Calu3 (cell line): ENCODE measurements at regions not wholly inside any gene's neighbourhood (a gene's known extent, or its start where the extent isn't known, plus 50 kb on each side); places are given as distances from the start of the nearest gene placed in this dataset.

Experiments used
- BruUV-seq: library from RNA; stranded (reverse); fragments of 400-500 nt; replicated peaks from 2 replicates; lab custom pipeline; 2021; lab: Mats Ljungman, UMichigan
- CTCF ChIA-PET: fragments of 300-600 bp; sonication (Branson Sonifier 250); formaldehyde crosslinking; loops from one replicate; lab custom pipeline; 2022; ENCODE audit warnings: antibody characterized with exemption; lab: Charles Lee
- DNase-seq: peaks from one replicate; pipeline ENCODE4 v3.0.0; 2022
- H3K27ac Mint-ChIP-seq: one replicate; pipeline ENCODE4 v1.8.0; 2022; ENCODE audit warnings: mixed read lengths; ENCODE audit not compliant: unreplicated experiment
- H3K27me3 Mint-ChIP-seq: one replicate; pipeline ENCODE4 v1.8.0; 2022; ENCODE audit warnings: mixed read lengths; ENCODE audit not compliant: unreplicated experiment
- H3K36me3 Mint-ChIP-seq: one replicate; pipeline ENCODE4 v1.8.0; 2022; ENCODE audit warnings: mild to moderate bottlenecking, moderate library complexity, mixed read lengths; ENCODE audit not compliant: insufficient read depth, unreplicated experiment
- H3K4me1 Mint-ChIP-seq: one replicate; pipeline ENCODE4 v1.8.0; 2022; ENCODE audit warnings: mild to moderate bottlenecking, low read depth, mixed read lengths; ENCODE audit not compliant: unreplicated experiment
- H3K4me3 Mint-ChIP-seq: one replicate; pipeline ENCODE4 v1.8.0; 2022; ENCODE audit warnings: mild to moderate bottlenecking, low read depth, moderate library complexity, mixed read lengths; ENCODE audit not compliant: unreplicated experiment
- H3K9me3 Mint-ChIP-seq: one replicate; pipeline ENCODE4 v1.8.0; 2022; ENCODE audit warnings: low read depth, mixed read lengths; ENCODE audit not compliant: unreplicated experiment
- CTCF ChIP-seq: fragments of 200-600 bp; IDR thresholded peaks from one replicate; pipeline ENCODE4 v1.8.0; 2022; ENCODE audit warnings: antibody characterized with exemption; ENCODE audit not compliant: unreplicated experiment
- intact Hi-C: fragments of 100-400 bp; cut with micrococcal nuclease; formaldehyde crosslinking; loops from one replicate; pipeline ENCODE4 v1.10.0; 2022; ENCODE audit not compliant: unreplicated experiment

- Mint-ChIP-seq H3K4me3 (no peak overlapping the region), H3K36me3 (no peaks in the 10 kb centered on the region), H3K27ac (no peak overlapping the region), H3K27me3 (no peaks in the 10 kb centered on the region), H3K4me1 (no peaks in the 10 kb centered on the region), H3K9me3 (no peaks in the 10 kb centered on the region)
- no TSS peak for BruUV-seq
- intact Hi-C loops, result no loop called here
- no peak for DNase-seq
- no peak for TF ChIP-seq CTCF
- CTCF ChIA-PET, result no interaction called here
These were observed 380.5 kb upstream of the SMC2 start for GRCh38 chr9:103713631-103714030.

- no peaks in the 10 kb centered on the region for H3K4me1 Mint-ChIP-seq
- no peaks in the 10 kb centered on the region for H3K27me3 Mint-ChIP-seq
- H3K27ac Mint-ChIP-seq, result no peak overlapping the region
- H3K36me3 Mint-ChIP-seq, result no peaks in the 10 kb centered on the region
- TF ChIP-seq CTCF, result no peak
- H3K9me3 Mint-ChIP-seq, result no peaks in the 10 kb centered on the region
- no peak overlapping the region for H3K4me3 Mint-ChIP-seq
- CTCF ChIA-PET, result no interaction called here
- intact Hi-C loops, result no loop called here
- no peak for DNase-seq
- no TSS peak for BruUV-seq
These were observed 379.1 kb upstream of the SMC2 start for GRCh38 chr9:103714992-103715391.

- no TSS peak for BruUV-seq
- intact Hi-C loops, result no loop called here
- Mint-ChIP-seq H3K9me3 (peaks cover 2% of the 10 kb centered on the region), H3K36me3 (no peaks in the 10 kb centered on the region), H3K4me1 (no peaks in the 10 kb centered on the region), H3K4me3 (no peak overlapping the region), H3K27ac (no peak overlapping the region), H3K27me3 (no peaks in the 10 kb centered on the region)
- TF ChIP-seq CTCF, result no peak
- CTCF ChIA-PET, result no interaction called here
- no peak for DNase-seq
These were observed 373.1 kb upstream of the SMC2 start for GRCh38 chr9:103721056-103721455.

GRCh38 chr9:103730866-103731265 is 363.2 kb upstream of the SMC2 start:
- no peak for TF ChIP-seq CTCF
- no peaks in the 10 kb centered on the region for H3K36me3 Mint-ChIP-seq
- no peak overlapping the region for H3K27ac Mint-ChIP-seq
- H3K4me1 Mint-ChIP-seq, result no peaks in the 10 kb centered on the region
- no TSS peak for BruUV-seq
- DNase-seq, result no peak
- CTCF ChIA-PET, result no interaction called here
- H3K9me3 Mint-ChIP-seq, result no peaks in the 10 kb centered on the region
- no peak overlapping the region for H3K4me3 Mint-ChIP-seq
- intact Hi-C loops, result no loop called here
- H3K27me3 Mint-ChIP-seq, result no peaks in the 10 kb centered on the region

- no TSS peak for BruUV-seq
- TF ChIP-seq CTCF, result no peak
- Mint-ChIP-seq H3K36me3 (no peaks in the 10 kb centered on the region), H3K4me3 (no peak overlapping the region), H3K27me3 (no peaks in the 10 kb centered on the region), H3K4me1 (no peaks in the 10 kb centered on the region), H3K27ac (no peak overlapping the region), H3K9me3 (no peaks in the 10 kb centered on the region)
- intact Hi-C loops, result no loop called here
- DNase-seq, result no peak
- CTCF ChIA-PET, result no interaction called here
These were observed 362.6 kb upstream of the SMC2 start for GRCh38 chr9:103731541-103731940.
